Mesodermal cell (in vitro differentiated cells): ENCODE measurements at regions not wholly inside any gene's neighbourhood (a gene's known extent, or its start where the extent isn't known, plus 50 kb on each side); places are given as distances from the start of the nearest gene placed in this dataset.

Source experiments
- H3K27ac ChIP-seq: 2 replicates; pipeline ENCODE4 v1.7.0; 2013; ENCODE audit warnings: mild to moderate bottlenecking, low read depth, low read length, moderate library complexity; ENCODE audit not compliant: severe bottlenecking
- H3K36me3 ChIP-seq: 2 replicates; pipeline ENCODE4 v1.7.1; 2013; ENCODE audit warnings: mild to moderate bottlenecking, low read length, moderate library complexity; ENCODE audit not compliant: control insufficient read depth, insufficient read depth
- H3K4me1 ChIP-seq: one replicate; pipeline ENCODE4 v1.7.1; 2013; ENCODE audit warnings: mild to moderate bottlenecking, low read length; ENCODE audit not compliant: insufficient read depth, control insufficient read depth, poor library complexity, severe bottlenecking
- H3K4me3 ChIP-seq: 2 replicates; pipeline ENCODE4 v1.7.0; 2013; ENCODE audit warnings: low read length, control low read depth, mild to moderate bottlenecking; ENCODE audit not compliant: insufficient read depth, poor library complexity, severe bottlenecking; ENCODE audit errors: extremely low read depth
- H3K9me3 ChIP-seq: 2 replicates; pipeline ENCODE4 v1.7.1; 2013; ENCODE audit warnings: mild to moderate bottlenecking, low read length, moderate library complexity; ENCODE audit not compliant: control insufficient read depth
- WGBS, 2 experiments: methylation state at CpG; one replicate each; pipeline ENCODE4 v1.1.5; 2013; ENCODE audit warnings: missing lambda C conversion rate in 2 of 2; ENCODE audit not compliant: insufficient coverage in 2 of 2; 5-methylcytosine and 5-hydroxymethylcytosine counted together

- H3K36me3 ChIP-seq = no peaks in the 10 kb centered on the region
- 84 to 100% methylated on average over 4 to 5 of the region's 6 CpGs for WGBS, 2 experiments
These were observed 400.9 kb upstream of the CDH5 start for GRCh38 chr16:65965628-65966027.

GRCh38 chr16:65964752-65965151, 401.7 kb upstream of the CDH5 start:
- no peaks in the 10 kb centered on the region for H3K4me1 ChIP-seq
- H3K36me3 ChIP-seq = no peaks in the 10 kb centered on the region
- H3K4me3 ChIP-seq = no peak overlapping the region
- 70 to 92% methylated on average over 2 of the region's 4 CpGs for WGBS, 2 experiments
- no peak overlapping the region for H3K27ac ChIP-seq
- H3K9me3 ChIP-seq = no peaks in the 10 kb centered on the region

More at GRCh38 chr16:65965628-65966027, 400.9 kb upstream of the CDH5 start:
- Histone ChIP-seq H3K9me3 (peaks cover under 1% of the 10 kb centered on the region), H3K4me3 (no peak overlapping the region), H3K27ac (no peak overlapping the region), H3K4me1 (no peaks in the 10 kb centered on the region)

GRCh38 chr16:65961476-65962143, 404.9 kb upstream of the CDH5 start:
- WGBS, 2 experiments = 50 to 73% methylated on average over 1 to 3 of the region's 4 CpGs
- Histone ChIP-seq H3K9me3 (no peaks in the 10 kb centered on the region), H3K27ac (no peak overlapping the region), H3K4me1 (no peaks in the 10 kb centered on the region), H3K4me3 (no peak overlapping the region), H3K36me3 (no peaks in the 10 kb centered on the region)

- H3K4me1 ChIP-seq = no peaks in the 10 kb centered on the region
- WGBS, 2 experiments = 89 to 100% methylated on average over 1 to 2 of the region's 2 CpGs
- H3K27ac ChIP-seq = no peak overlapping the region
- no peaks in the 10 kb centered on the region for H3K9me3 ChIP-seq
- H3K4me3 ChIP-seq = no peak overlapping the region
- H3K36me3 ChIP-seq = no peaks in the 10 kb centered on the region
These were observed 406.5 kb upstream of the CDH5 start for GRCh38 chr16:65959983-65960382.

- Histone ChIP-seq H3K4me1 (no peaks in the 10 kb centered on the region), H3K36me3 (no peaks in the 10 kb centered on the region), H3K27ac (no peak overlapping the region), H3K9me3 (no peaks in the 10 kb centered on the region), H3K4me3 (no peak overlapping the region)
- no CpG with 5 or more reads among the region's 3 CpGs for WGBS, 2 experiments
These were observed 408.4 kb upstream of the CDH5 start for GRCh38 chr16:65958086-65958485.

- Histone ChIP-seq H3K4me1 (no peaks in the 10 kb centered on the region), H3K9me3 (no peaks in the 10 kb centered on the region), H3K36me3 (no peaks in the 10 kb centered on the region), H3K4me3 (no peak overlapping the region), H3K27ac (no peak overlapping the region)
- WGBS, 2 experiments = 75% methylated on average over 1 of the region's 1 CpG; no CpG with 5 or more reads in 1 of the 2 experiments
These were observed 410.4 kb upstream of the CDH5 start for GRCh38 chr16:65956100-65956499.

- Histone ChIP-seq H3K27ac (no peak overlapping the region), H3K4me1 (no peaks in the 10 kb centered on the region), H3K4me3 (no peak overlapping the region), H3K36me3 (no peaks in the 10 kb centered on the region), H3K9me3 (no peaks in the 10 kb centered on the region)
- no CpG with 5 or more reads among the region's 2 CpGs for WGBS, 2 experiments
These were observed 412.0 kb upstream of the CDH5 start for GRCh38 chr16:65954446-65954845.

GRCh38 chr16:65950211-65950610, 416.3 kb upstream of the CDH5 start:
- WGBS, 2 experiments = 81 to 88% methylated on average over 2 to 3 of the region's 3 CpGs

GRCh38 chr16:65948361-65948760, 418.1 kb upstream of the CDH5 start:
- no peak overlapping the region for H3K27ac ChIP-seq
- H3K36me3 ChIP-seq = no peaks in the 10 kb centered on the region

More at GRCh38 chr16:65950211-65950610, 416.3 kb upstream of the CDH5 start:
- Histone ChIP-seq H3K36me3 (no peaks in the 10 kb centered on the region), H3K4me1 (no peaks in the 10 kb centered on the region), H3K4me3 (no peak overlapping the region), H3K9me3 (no peaks in the 10 kb centered on the region), H3K27ac (no peak overlapping the region)

GRCh38 chr16:65947951-65948350, 418.5 kb upstream of the CDH5 start:
- Histone ChIP-seq H3K4me1 (no peaks in the 10 kb centered on the region), H3K36me3 (no peaks in the 10 kb centered on the region), H3K4me3 (no peak overlapping the region), H3K9me3 (no peaks in the 10 kb centered on the region), H3K27ac (no peak overlapping the region)
- WGBS, 2 experiments = 80 to 93% methylated on average over 1 to 2 of the region's 4 CpGs

More at GRCh38 chr16:65948361-65948760, 418.1 kb upstream of the CDH5 start:
- Histone ChIP-seq H3K4me1 (no peaks in the 10 kb centered on the region), H3K9me3 (no peaks in the 10 kb centered on the region), H3K4me3 (no peak overlapping the region)
- 95 to 97% methylated on average over 7 to 9 of the region's 9 CpGs for WGBS, 2 experiments

- WGBS, 2 experiments = 68 to 94% methylated on average over 2 of the region's 2 CpGs
- H3K9me3 ChIP-seq = no peaks in the 10 kb centered on the region
- H3K4me1 ChIP-seq = no peaks in the 10 kb centered on the region
- H3K36me3 ChIP-seq = no peaks in the 10 kb centered on the region
- H3K27ac ChIP-seq = no peak overlapping the region
- H3K4me3 ChIP-seq = no peak overlapping the region
These were observed 421.0 kb upstream of the CDH5 start for GRCh38 chr16:65945493-65945892.
